ENCODE measurements at regions not wholly inside any gene's neighbourhood (a gene's known extent, or its start where the extent isn't known, plus 50 kb on each side); places are given as distances from the start of the nearest gene placed in this dataset.

- TF ChIP-seq TAF1 (IDR thresholded peaks at IDR 0.05; ENCODE audit: low read depth, low read length) (no peak), POLR2AphosphoS5 (IDR thresholded peaks at IDR 0.05; ENCODE audit: low read depth, low read length) (no peak), POLR2A (IDR thresholded peaks at IDR 0.05; ENCODE audit: low read depth, low read length) (no peak), SPI1 (IDR thresholded peaks at IDR 0.05; ENCODE audit: low read depth, low read length) (no peak), PAX5 (IDR thresholded peaks at IDR 0.05; ENCODE audit: insufficient read depth, low read length, severe bottlenecking) (no peak)
These were observed 77.6 kb upstream of the PACRGL start for GRCh38 chr4:20622701-20623100.

Measured in GM12891 (cell line).